Endodermal cell (in vitro differentiated cells): ENCODE measurements at regions not wholly inside any gene's neighbourhood (a gene's known extent, or its start where the extent isn't known, plus 50 kb on each side); places are given as distances from the start of the nearest gene placed in this dataset.

ENCODE experiments used
- DNase-seq: peaks from one replicate; pipeline ENCODE4 v3.0.0-alpha.2; 2017
- H3K27ac ChIP-seq: 2 replicates; pipeline ENCODE4 v1.5.1; 2013; ENCODE audit warnings: mild to moderate bottlenecking, low read depth, low read length, moderate library complexity
- H3K27me3 ChIP-seq: 2 replicates; pipeline ENCODE4 v1.6.1; 2013; ENCODE audit warnings: mild to moderate bottlenecking, low read length, moderate library complexity; ENCODE audit not compliant: insufficient read depth, control insufficient read depth, poor library complexity, severe bottlenecking
- H3K36me3 ChIP-seq: 2 replicates; pipeline ENCODE4 v1.7.0; 2013; ENCODE audit warnings: mild to moderate bottlenecking, low read length, moderate library complexity; ENCODE audit not compliant: control insufficient read depth, insufficient read depth
- H3K4me1 ChIP-seq: one replicate; pipeline ENCODE4 v1.7.0; 2013; ENCODE audit warnings: low read length; ENCODE audit not compliant: control insufficient read depth, insufficient read depth
- H3K4me3 ChIP-seq: 2 replicates; pipeline ENCODE4 v1.5.1; 2013; ENCODE audit warnings: mild to moderate bottlenecking, low read length, moderate library complexity
- H3K9ac ChIP-seq: 2 replicates; pipeline ENCODE4 v1.6.1; 2013; ENCODE audit warnings: mild to moderate bottlenecking, low read length, moderate library complexity; ENCODE audit not compliant: poor library complexity, severe bottlenecking; ENCODE audit errors: extremely low read depth
- H3K9me3 ChIP-seq: 2 replicates; pipeline ENCODE4 v1.6.1; 2013; ENCODE audit warnings: mild to moderate bottlenecking, low read length, moderate library complexity; ENCODE audit not compliant: control insufficient read depth
- H3K27ac Mint-ChIP-seq: 2 replicates; pipeline ENCODE4 v1.8.0; 2020; ENCODE audit warnings: mixed read lengths
- H3K27me3 Mint-ChIP-seq: 2 replicates; pipeline ENCODE4 v1.8.0; 2021; ENCODE audit warnings: mild to moderate bottlenecking, mixed read lengths; ENCODE audit not compliant: insufficient read depth
- H3K36me3 Mint-ChIP-seq: 2 replicates; pipeline ENCODE4 v1.8.0; 2020; ENCODE audit warnings: low read depth, mixed read lengths
- H3K4me1 Mint-ChIP-seq: 2 replicates; pipeline ENCODE4 v1.8.0; 2020; ENCODE audit warnings: mixed read lengths
- H3K4me3 Mint-ChIP-seq: 2 replicates; pipeline ENCODE4 v1.8.0; 2020; ENCODE audit warnings: mild to moderate bottlenecking, moderate library complexity, mixed read lengths
- H3K9me3 Mint-ChIP-seq: 2 replicates; pipeline ENCODE4 v1.8.0; 2020; ENCODE audit warnings: mild to moderate bottlenecking, mixed read lengths
- WGBS, 2 experiments: methylation state at CpG; one replicate each; pipeline versions ENCODE4 v1.1.5 to v1.1.7; 2013; ENCODE audit warnings: missing lambda C conversion rate in 2 of 2, mixed read lengths in 1 of 2; ENCODE audit not compliant: insufficient coverage in 1 of 2, insufficient read length in 1 of 2; 5-methylcytosine and 5-hydroxymethylcytosine counted together
- TF ChIP-seq, protein P1 (sequence below): fragments of 200-600 bp; sonication (generic); conservative IDR thresholded peaks from 2 replicates; pipeline ENCODE4 v1.5.0; 2021; ENCODE audit warnings: antibody characterized with exemption, mild to moderate bottlenecking

DNA sequence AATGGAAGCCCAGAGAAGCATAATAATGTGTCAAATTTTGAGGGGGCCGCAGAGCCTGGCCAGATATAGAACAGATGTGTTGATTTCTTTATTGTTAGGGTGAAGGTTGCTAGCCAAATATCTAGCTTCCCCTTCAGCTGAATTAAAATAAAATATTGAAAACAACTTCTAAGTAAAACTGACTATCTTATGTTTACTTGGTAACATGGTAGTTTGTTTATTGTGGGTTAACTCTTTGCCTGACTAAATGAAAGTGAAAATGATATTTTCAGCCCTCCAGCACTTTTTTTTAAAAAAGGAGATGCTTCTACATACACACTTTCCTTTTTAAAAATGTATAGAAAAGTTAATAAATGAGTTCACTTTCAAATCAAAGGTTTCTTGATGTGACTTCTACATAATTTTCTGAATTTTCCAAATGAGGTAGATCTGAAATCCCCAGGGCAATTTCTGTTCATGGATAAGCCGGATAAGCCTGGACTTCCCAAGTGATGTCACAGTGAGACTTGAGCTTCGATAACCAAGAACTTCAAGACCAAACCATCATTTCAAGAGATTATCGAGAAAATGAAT, 172.1 kb upstream of the OLIG3 start:
- Mint-ChIP-seq H3K36me3 (no peaks in the 10 kb centered on the region), H3K4me3 (no peak overlapping the region), H3K27ac (no peak overlapping the region), H3K9me3 (no peaks in the 10 kb centered on the region), H3K27me3 (no peaks in the 10 kb centered on the region), H3K4me1 (no peaks in the 10 kb centered on the region)
- WGBS, 2 experiments, result 92 to 100% methylated on average over 2 to 4 of the region's 4 CpGs
- no peak overlapping the region for H3K9ac ChIP-seq
- no peak overlapping the region for H3K27ac ChIP-seq
- TF ChIP-seq, protein P1, sequence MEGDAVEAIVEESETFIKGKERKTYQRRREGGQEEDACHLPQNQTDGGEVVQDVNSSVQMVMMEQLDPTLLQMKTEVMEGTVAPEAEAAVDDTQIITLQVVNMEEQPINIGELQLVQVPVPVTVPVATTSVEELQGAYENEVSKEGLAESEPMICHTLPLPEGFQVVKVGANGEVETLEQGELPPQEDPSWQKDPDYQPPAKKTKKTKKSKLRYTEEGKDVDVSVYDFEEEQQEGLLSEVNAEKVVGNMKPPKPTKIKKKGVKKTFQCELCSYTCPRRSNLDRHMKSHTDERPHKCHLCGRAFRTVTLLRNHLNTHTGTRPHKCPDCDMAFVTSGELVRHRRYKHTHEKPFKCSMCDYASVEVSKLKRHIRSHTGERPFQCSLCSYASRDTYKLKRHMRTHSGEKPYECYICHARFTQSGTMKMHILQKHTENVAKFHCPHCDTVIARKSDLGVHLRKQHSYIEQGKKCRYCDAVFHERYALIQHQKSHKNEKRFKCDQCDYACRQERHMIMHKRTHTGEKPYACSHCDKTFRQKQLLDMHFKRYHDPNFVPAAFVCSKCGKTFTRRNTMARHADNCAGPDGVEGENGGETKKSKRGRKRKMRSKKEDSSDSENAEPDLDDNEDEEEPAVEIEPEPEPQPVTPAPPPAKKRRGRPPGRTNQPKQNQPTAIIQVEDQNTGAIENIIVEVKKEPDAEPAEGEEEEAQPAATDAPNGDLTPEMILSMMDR, result no peak
- no peaks in the 10 kb centered on the region for H3K27me3 ChIP-seq
- no peaks in the 10 kb centered on the region for H3K4me1 ChIP-seq
- DNase-seq, result no peak
- no peaks in the 10 kb centered on the region for H3K36me3 ChIP-seq
- H3K4me3 ChIP-seq, result no peak overlapping the region
- H3K9me3 ChIP-seq, result no peaks in the 10 kb centered on the region

DNA sequence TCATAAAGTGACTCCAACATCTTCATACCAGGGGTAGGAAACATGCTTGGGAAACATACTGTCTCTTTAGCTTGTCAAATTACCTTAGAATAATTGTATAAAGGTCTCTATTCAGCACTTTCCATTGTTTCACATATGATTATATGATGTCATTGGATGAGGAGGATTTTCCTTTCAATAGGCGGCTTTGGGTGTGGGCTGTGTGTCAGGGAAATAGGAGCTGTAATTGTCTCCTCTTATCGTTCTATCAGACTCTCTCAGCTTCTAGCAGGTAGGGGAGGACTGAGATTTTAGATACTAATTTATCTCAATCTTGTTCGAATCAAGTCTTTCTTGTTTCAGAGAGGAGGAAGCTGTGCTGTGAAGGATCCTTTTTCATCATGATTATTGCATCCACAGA, 179.4 kb upstream of the OLIG3 start:
- Mint-ChIP-seq H3K36me3 (no peaks in the 10 kb centered on the region), H3K4me3 (no peak overlapping the region), H3K4me1 (no peaks in the 10 kb centered on the region), H3K9me3 (peaks cover 4% of the 10 kb centered on the region), H3K27me3 (no peaks in the 10 kb centered on the region), H3K27ac (no peak overlapping the region)
- H3K4me3 ChIP-seq, result no peak overlapping the region
- H3K27me3 ChIP-seq, result no peaks in the 10 kb centered on the region
- no peak overlapping the region for H3K27ac ChIP-seq
- H3K36me3 ChIP-seq, result no peaks in the 10 kb centered on the region
- no peaks in the 10 kb centered on the region for H3K4me1 ChIP-seq
- H3K9me3 ChIP-seq, result no peaks in the 10 kb centered on the region
- DNase-seq, result no peak
- WGBS, 2 experiments, result 79 to 100% methylated on average over 1 to 3 of the region's 3 CpGs
- H3K9ac ChIP-seq, result no peak overlapping the region
- TF ChIP-seq, protein P1, result no peak

DNA sequence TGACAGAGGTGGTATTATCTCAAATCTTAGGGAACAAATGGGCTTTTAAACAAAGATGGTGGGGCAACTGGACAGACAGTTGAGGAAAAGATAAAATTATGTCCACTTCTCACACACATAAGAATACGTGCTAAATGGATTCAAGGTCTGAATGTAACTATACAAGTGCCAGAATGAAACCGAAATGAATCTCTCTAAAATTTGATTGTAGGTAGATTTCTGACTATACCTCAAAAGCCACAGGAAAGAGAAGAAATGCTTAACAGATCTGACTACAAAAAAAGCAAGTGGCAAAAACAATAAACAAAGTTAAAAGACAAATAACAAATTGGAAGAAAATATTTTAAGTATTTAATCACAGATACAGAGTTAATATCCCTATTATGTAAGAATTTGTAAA, 182.7 kb upstream of the OLIG3 start:
- Histone ChIP-seq H3K9ac (no peak overlapping the region), H3K9me3 (no peaks in the 10 kb centered on the region), H3K36me3 (no peaks in the 10 kb centered on the region), H3K4me1 (no peaks in the 10 kb centered on the region), H3K4me3 (no peak overlapping the region), H3K27me3 (no peaks in the 10 kb centered on the region), H3K27ac (no peak overlapping the region)
- no peaks in the 10 kb centered on the region for H3K27me3 Mint-ChIP-seq
- no peak for DNase-seq
- TF ChIP-seq, protein P1, result no peak
- H3K4me1 Mint-ChIP-seq, result no peaks in the 10 kb centered on the region
- H3K9me3 Mint-ChIP-seq, result peaks cover 6% of the 10 kb centered on the region
- WGBS, 2 experiments, result 71% methylated on average over 2 of the region's 2 CpGs; no CpG with 5 or more reads in 1 of the 2 experiments
- H3K4me3 Mint-ChIP-seq, result no peak overlapping the region
- H3K27ac Mint-ChIP-seq, result no peak overlapping the region
- no peaks in the 10 kb centered on the region for H3K36me3 Mint-ChIP-seq
